GM19351 (cell line): ENCODE measurements at regions not wholly inside any gene's neighbourhood (a gene's known extent, or its start where the extent isn't known, plus 50 kb on each side); places are given as distances from the start of the nearest gene placed in this dataset.
"Not testable (repeated sequence)": the region's sequence is repeated elsewhere in the genome, so short reads cannot be mapped to it uniquely, and the experiment has no call there.

Experiments used
- ATAC-seq: cut with Tn5 transposase; IDR thresholded peaks from one replicate; pipeline ENCODE4 v1.9.1; 2021; ENCODE audit warnings: mild to moderate bottlenecking, moderate library complexity; ENCODE audit not compliant: unreplicated experiment

DNA sequence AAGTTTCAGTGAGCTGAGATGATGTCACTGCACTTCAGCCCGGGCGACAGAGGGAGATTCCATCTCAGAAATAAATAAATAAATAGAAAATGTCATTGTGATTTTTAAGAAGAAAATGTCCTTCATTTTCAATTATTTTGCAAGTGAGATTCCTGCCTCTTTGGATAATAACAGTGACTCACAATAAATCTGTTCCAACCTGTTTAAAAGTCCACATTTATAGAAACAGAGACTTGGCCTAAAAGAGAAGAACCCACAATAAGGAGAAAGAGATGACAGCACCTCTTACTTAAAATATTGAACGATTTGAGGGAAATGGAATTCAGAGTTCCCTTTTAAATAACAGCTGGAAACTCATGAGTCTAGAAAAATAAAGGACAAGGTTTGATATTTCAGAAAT is 373.4 kb upstream of the NOX3 start:
- no peak for ATAC-seq

DNA sequence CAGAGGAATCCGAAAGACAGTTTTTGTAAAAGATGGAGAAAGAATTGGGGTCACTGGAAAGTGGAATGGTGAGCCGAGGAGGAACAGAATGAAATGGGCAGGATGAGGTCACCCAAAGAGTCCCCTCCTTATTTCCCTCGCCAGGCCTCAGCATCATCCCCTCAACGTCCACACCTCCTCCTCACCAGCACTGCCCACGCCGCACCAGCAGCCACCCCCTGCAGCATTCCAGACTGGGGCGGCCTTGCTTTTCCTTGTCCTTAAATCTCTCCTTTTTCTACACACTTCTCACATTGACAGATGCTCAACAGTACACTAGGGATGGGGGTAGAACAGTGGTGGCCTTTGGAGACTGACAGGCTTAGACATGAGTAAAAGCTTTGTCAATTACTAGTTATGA is 363.1 kb upstream of the NOX3 start:
- no peak for ATAC-seq

DNA sequence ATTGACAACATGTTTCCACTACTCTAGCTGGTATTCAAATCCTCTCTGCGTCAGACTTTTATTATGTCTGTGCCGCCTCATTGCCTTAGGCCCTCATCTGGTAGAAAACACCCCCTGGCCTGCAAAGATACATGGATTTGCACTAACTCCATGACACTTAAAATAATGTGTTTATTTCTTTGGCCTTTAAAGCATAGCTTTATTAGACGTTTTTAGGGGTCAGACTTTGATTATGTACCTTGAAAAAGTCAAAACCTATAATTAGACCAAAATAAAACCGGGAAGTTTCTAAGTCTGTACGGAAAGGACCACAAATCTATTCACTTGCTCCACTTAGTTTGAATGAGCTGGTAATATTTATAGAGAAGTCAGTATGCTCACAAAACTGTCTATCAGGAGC is 357.9 kb upstream of the NOX3 start:
- no peak for ATAC-seq

DNA sequence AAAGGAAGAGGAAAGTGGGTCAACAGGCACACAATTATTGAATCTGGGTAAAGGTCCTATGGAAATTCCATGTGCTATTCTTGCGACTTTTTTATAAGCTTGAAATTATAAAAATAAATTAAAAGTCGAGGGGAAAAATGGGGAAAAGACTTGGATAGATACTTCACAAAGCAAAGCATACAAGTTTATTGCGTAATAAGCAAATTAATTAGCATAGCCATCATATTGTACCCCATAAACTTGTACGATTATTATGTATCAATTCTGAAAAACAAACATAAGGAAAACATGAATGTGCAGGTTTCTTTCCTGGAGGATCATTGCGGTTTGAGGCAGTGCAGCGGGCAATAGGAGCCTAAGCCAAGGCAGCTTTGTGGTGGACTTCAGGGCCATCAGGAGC is 351.6 kb upstream of the NOX3 start:
- no peak for ATAC-seq

DNA sequence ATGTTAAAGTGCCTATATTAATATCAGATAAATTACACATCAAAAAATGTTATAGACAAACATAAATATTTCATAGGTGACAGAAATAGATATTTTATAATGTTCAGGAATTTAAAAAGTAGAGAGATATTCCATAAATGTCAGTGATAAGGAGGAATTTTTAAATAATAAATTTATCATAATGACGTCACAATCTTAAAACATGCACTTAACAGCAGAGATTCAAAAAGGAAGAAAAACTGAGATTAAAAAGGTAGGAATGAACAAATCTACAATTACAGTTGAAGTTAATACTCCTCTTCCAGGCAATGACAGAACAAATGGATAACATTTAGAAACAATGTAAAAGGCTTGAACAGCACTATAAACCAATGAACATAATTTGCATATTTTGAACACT is 345.4 kb upstream of the NOX3 start:
- no peak for ATAC-seq

DNA sequence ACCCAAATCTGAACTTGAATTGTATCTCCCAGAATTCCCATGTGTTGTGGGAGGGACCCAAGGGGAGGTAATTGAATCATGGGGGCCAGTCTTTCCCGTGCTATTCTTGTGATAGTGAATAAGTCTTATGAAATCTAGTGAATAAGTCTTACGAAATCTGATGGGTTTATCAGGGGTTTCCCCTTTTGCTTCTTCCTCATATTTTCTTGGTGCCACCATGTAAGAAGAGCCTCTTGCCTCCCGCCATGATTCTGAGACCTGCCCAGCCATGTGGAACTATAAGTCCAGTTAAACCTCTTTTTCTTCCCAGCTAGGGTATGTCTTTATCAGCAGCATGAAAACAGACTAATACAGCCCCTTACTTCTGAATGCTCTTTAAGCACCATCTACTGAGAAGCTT is 343.2 kb upstream of the NOX3 start:
- ATAC-seq = not testable (repeated sequence)

DNA sequence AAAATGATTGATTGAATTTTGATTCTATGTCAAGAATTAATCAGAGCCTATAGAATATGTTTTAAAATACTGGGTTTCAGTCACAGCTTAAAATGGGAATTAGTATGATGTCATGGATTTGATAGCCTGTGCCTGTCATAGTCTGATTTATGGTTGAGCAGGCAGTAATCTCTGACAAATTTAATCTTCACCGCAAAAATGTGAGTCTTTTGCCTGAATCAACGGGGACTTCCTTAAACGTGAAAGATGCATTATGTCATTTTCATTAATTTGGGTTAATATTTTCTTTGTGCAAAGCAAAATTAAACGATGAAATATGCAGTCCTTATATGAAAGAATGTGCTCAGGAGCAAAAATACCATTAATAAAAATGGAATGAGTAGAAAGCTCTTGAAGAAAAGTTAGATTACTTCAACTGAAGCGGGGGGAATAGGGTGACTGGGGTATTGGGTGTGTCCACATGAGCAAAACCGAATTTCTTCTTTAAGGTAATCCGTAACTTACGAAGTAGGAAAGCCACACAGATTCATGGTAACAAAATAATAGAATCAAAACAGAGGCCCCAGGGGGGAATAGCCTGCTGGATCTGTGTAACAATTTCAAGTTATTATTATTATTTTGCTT is 339.6 kb upstream of the NOX3 start:
- ATAC-seq = no peak

DNA sequence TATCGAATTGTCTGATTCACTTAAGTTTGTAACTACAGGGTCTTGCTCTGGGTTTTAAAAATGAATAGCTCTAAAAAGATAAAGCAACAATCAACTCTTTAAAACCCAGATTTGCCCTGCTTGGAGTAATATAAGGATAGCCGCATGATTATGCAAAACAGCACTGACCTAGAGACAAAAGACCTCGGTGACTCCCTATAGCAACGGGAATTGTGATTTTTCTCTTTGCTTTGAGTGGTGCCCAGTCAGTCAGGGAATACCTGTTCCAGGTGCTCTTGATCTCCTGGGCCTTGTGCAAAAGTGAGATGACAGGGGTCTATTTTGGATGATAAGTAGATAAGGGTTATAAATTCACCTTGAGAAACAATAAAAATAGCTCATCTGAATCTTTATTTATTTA is 336.3 kb upstream of the NOX3 start:
- ATAC-seq = no peak

DNA sequence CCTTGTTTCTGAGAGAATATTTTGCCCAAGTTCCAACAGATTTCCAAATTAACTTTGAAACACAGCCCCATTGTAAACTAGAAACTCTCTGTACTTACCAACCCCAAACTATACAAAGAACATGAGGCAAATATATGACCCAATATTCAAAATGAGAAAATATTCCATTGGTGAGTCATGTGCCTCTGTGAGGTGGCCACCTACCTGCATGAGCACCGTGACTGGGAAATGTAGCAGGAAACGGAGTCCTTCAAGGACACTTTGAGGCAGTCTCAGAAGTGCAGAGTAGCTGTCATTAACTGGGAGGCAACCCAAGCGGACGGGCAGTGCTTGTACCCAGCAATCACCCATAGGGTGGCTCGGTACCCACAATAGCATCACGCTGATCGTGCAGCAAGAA is 335.5 kb upstream of the NOX3 start:
- no peak for ATAC-seq

DNA sequence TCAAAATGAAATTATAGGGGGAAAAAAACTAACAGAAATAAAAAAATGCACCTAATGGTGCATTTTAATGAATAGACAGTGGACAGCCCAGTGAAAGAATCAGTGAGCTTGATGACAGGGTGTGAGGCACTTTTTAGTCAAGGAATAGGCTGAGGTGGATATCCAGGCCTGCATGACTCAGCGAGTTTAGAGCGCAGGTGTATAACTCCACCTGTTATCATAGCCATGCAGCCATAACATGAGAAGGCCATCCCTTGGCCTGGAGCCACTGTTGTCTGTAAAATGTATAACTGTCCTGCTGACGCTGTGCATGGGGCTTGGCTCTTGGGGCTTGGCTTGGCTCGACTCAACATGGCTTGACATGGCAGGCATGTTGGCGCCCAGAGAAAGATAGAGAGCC is 331.5 kb upstream of the NOX3 start:
- no peak for ATAC-seq

DNA sequence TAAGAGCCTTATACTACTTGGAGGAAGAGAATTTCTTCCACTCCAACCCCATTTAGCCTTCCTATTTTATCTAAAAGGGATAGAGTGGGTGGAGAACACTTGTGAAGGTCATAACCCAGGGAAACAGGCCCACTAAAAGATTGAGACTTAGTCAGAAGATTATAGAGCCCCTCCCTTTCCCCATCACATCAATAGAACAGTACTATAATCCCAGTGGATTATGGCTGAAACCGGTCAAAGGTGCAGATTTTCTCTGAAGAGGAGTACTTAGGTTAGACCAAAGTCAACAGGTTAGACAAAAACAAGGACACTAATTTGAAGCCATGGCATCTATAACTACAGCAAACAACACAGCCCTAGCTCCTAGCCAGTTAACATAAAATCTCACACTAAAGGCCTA is 330.9 kb upstream of the NOX3 start:
- ATAC-seq = no peak

DNA sequence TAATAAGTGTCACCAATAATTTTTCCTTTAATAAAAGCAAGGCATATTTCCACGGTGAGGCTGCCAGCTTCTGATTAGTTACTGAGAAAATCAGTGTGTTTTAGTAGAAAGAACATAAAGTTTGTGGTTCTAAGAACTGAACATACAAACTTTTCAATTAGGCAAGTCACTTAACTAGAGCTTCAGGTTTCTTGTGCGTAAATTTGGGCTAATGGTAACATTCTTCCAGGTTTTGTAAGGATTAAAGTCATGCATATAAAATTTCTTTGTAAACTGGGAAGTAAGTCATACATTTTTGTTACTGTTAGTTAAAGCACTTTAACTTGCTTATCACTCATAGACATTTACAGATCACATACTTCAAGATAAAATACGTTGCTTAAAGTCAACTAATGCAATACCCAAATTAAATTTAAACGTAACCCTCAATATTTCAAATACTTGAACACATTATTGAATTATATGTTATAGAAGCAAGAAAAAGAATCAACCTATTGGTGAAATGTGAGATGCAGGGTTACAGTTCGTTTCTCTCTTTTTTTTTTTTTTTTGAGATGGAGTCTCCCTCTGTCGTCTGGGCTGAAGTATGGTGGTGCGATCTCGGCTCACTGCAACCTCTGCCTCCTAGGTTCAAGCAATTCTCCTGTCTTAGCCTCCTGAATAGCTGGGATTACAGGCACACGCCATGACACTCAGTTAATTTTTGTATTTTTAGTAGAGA is 327.3 kb upstream of the NOX3 start:
- no peak for ATAC-seq

DNA sequence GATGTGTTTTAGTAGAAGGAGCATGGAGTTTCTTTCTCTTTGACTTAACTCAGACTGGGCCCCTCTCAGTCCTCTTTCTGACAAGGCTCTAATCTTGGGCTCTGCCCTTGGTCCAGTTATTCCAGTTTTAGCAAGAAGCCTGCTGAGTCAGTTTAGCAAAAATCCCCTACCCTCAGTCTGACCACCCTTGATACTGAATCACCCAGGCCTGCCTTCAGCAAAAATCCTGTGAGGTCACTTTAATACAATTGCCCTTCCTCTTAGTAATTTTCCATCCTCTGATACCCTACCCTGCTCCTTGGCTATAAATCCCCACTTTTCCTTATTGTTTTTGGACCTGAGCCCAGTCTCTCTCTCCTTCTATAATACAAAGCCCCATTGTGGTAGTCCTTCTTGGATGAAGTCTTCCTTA is 326.7 kb upstream of the NOX3 start:
- ATAC-seq = no peak

DNA sequence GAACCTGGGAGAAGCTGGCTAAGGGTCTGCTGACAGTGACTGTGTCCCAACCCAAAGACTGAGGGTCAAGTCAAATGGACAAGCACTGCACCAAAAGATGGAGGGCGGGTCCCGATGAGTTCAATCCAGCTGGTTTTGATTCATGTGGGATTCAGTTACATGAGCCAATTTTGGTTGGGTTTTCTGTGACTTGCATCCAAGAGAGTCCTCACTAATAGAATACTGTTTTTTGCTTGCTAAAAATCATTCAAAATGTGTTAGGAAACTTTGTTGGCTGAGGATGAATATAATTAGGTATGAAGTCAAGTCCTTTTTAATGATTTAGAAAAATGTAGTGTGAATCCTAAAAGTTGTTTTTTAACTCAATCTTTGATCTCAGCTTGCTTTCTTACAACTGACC is 323.8 kb upstream of the NOX3 start:
- no peak for ATAC-seq

DNA sequence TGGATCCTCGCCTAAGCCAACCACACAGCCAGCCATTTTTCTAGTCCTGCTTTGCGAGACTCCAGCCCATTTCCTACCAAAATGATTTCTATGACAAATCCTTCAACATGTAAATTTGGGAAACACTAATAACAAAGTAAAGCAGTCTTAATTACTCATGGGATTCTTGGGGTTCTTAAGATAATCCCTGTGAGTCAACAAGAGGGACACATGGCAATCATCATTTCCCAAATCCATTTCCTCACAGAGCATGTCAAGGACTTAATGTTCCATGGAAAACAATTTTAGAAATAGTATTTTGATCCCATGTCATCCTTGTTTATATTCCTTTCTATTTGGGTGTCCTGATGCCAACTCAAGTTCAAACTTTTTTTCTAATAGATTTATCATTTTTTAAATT is 322.7 kb upstream of the NOX3 start:
- no peak for ATAC-seq

DNA sequence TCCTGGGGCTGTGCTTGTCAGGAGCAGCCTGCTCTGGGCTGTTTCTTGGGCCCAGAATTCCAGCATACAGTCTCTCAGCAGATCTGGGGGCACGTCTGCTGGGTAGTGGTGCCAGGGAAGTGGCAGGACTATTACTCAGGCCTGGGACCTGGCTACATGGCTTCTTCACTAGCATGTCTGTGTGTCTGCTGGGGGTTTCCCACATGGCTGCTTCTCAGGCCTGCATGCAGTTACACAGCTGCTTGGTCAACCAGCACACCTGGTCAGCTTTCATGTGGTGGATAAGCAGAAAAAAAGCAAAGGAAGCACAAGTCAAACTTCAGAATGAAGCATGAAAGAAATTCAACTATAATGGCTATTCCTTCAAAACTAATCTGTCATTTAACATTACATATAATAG is 316.2 kb upstream of the NOX3 start:
- no peak for ATAC-seq

DNA sequence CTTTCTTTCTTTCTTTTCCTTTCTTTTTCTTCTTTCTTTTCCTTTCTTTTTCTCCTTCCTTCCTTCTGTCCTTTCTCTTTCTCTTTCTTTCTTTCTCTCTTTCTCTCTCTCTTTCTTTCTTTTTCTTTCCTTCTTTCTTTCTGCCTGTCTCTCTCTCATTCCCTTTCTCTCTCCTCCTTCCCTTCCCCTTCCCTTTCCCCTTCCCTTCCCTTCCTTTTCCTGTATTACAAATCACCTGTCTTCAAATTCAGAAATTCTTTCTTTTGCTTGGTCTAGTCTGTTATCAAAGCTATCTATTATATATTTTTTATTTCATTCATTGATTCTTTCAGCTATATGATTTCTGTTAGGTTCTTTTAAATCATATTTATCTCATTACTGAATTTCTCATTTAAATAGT is 315.2 kb upstream of the NOX3 start:
- no peak for ATAC-seq

DNA sequence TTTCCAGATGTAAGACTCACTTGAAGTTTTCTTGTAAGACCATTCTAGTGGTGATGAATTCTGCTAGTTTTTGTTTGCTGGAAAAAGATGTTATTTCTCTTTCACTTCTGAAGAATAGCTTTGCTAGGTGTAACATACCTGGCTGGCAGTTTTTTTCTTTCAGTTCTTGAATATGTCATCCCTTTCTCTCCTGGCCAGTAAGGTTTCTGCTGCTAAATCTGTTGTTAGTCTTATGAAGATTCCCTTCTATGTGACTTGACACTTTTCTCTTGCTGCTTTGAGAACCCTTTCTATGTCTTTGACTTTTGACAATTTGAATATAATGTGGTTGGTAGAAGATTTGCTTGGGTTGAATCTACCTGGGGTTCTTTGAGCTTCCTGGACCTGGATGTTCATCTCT is 314.7 kb upstream of the NOX3 start:
- no peak for ATAC-seq

DNA sequence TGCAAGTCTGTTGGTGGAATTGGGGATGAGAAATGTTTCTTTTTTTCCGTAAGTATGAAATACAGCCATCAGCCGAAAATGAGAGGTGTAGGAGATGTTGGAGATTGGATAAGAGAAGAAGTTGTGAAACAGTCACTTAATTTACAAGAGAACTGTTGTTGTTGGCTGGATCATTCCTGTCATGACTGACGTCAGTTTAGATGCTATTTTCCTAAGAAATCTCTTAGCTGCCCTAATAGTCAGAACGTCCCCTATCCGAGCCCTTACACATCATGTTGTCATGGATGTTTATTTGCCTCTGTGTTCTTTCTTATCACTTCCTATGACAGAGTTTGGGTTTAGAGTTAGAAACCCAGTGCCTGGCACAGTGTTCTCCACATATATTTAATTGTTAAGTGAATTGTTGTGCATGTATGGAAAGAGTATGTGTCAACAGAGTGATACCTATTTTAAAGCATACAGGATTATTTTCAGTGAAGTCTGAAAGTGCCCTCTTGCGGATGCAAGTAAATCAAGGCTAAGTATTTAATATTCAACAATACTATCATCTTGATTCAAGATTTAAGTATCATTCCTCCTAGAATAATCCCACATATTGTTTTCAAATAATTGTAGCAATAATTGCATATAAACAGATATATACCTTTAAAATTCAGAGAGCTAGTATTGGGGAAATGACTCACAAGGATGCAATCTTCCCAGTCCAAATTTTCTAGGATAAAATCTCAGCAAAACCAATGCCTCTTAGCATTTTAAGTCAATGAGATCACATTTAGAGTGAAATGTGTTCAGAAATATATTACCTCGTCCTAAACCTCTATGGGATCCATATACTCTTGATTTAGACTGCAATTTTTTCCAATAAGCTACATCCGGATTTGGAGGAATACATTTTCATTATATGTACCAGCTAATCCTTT is 309.9 kb upstream of the NOX3 start:
- ATAC-seq = no peak

DNA sequence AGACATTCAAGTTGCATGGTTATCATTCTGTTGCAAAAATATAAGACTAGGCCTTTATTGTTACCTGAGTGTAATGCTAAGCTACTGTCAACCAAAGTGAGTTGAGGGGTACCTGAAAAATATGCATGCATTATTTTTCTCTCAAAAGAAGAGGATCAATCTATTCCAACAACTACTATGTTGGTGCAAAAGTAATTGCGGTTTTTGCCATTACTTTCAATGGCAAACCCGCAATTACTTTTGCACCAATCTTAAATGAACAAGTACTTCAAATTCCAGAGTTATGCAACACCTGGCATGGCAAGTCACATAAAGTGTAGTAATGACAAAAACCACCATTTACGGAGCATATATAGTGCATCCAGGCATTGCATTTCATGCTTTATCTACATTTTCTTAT is 307.0 kb upstream of the NOX3 start:
- no peak for ATAC-seq

DNA sequence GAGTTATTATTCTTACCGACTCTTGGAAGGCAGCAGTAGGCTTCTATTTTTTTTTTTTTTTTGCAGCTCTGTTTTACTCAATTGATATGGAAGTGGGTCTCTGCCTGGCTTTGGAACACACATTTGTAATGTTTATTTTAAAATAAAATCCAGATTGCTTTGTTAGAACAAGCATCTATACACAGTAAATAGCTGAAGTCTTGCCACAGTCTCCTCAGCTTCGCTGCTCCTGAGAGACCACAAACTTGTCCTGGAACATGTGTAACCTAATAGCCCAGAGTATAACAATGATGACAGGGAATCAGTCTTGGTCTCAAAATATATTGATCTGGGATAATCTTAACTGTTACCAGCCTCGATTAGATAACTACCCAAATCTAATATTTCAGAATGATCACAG is 299.8 kb upstream of the NOX3 start:
- no peak for ATAC-seq

DNA sequence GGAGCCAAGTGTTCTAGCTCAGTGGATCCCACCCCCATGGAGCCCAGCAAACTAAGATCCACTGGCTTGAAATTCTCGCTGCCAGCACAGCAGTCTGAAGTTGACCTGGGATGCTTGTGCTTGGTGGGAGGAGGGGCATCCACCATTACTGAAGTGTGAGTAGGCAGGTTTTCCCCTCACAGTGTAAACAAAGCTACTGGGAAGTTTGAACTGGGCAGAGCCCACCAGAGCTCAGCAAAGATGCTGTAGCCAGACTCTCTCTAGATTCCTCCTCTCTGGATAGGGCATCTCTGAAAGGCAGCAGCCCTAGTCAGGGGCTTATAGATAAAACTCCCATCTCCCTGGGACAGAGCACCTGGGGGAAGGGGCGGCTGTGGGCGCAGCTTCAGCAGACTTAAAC is 293.1 kb upstream of the NOX3 start:
- ATAC-seq = not testable (repeated sequence)
